COR-L47 (cell line): ENCODE measurements at regions not wholly inside any gene's neighbourhood (a gene's known extent, or its start where the extent isn't known, plus 50 kb on each side); places are given as distances from the start of the nearest gene placed in this dataset.
"Not testable (repeated sequence)": the region's sequence is repeated elsewhere in the genome, so short reads cannot be mapped to it uniquely, and the experiment has no call there.

ENCODE experiments used
- DNase-seq: peaks from one replicate; lab custom pipeline; 2025; lab: John Stamatoyannopoulos, UW

DNA sequence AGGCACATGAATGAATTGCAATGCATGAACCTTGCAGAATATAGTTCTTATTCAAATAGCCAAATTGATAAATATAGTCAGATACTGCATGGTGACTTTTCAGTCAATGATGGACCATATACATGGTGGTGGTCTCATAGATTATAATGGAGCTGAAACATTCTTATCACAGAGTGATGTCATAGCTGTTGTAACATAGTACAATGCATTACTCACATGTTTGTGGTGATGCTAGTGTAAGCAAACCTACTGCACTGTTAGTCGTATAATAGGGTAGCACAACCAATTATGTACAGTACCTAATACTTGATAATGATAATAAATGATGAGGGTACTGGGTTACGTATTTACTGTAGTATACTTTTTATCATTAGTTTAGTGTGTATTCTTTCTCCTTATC, 280.3 kb downstream of the BCAT1 start:
- no peak for DNase-seq

DNA sequence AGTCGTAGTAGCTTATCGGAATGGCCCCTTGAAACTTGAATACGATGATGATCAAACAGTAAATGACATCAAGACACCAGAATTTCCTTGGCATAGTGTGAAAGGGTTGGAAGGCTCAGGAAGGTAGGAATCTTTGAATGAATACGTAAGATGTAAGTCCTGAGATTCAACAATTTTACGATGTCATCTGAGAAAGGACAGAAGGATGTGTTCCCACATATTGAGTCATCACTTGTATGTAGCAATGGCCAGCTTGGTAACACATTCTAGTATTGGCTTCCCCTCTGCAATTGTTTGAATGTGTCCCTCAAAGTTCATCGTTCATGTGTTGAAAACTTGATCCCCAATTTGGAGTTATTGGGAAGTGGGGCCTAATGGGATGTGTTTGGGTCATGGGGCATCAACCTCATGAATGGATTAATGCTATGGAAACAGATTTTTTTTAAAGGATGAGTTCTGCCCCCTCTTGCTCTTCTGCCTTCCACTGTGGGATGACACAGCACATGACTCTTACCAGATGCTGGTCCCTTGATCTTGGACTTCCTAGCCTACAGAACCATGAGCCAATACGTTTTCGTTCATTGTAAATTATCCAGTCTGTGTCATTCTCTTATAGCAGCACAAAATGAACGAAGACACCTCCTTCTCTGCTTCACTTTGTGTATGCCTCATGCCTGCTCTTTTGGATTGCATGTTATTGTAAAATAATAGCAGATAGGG, 284.6 kb downstream of the BCAT1 start:
- DNase-seq, result no peak

DNA sequence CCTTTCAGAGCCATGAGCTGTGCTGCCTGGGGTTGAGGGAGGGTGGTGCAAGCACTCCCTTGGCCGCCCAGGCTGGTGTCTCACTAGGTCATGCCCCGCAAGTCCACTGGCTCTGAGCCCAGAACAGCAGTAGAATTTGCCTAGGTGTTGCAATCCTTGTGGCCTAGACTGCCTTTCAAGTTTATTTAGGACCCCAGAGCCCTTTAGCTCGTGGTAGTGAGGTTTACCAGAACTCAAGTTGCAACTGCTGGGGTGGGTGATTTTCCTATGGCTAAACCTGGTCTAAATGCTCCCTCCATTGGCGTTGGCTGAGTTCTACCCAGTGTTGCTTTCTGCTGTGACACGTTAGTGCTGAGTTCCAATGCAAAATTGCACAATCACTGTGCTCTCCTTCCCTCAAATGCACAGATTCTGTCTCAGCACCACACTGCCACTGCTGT, 287.2 kb downstream of the BCAT1 start:
- DNase-seq, result no peak

DNA sequence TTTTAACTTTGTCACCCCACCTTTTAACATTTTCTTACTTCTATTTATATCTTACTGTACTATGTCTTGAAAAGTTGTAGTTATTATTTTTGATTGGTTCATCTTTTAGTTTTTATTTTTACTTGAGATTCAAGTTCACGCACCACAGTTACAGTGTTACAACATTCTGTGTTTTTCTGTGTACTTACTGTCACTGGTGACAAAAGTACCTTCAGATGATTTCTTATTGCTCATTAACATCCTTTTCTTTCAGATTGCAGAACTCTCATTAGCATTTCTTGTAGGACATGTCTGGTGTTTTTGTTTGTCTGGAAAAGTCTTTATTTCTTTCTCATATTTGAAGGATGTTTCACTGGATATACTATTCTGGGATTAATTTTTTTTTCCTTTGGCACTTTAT, 289.9 kb downstream of the BCAT1 start:
- no peak for DNase-seq

DNA sequence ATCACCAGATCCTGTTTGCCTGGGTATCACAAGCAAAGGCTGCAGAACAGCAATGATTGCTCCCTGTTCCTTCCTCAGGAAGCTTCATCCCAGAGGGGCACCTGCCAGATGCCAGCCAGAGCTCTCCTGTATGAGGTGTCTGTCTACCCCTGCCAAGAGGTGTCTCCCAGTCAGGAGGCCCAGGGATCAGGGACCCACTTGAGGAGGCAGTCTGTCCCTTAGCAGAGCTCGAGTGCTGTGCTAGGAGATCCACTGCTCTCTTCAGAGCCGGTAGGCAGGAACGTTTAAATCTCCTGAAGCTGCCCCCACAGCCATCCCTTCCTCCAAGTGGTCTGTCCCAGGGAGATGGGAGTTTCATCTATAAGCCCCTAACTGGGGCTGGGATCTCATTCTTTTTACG, 294.6 kb downstream of the BCAT1 start:
- DNase-seq, result not testable (repeated sequence)

DNA sequence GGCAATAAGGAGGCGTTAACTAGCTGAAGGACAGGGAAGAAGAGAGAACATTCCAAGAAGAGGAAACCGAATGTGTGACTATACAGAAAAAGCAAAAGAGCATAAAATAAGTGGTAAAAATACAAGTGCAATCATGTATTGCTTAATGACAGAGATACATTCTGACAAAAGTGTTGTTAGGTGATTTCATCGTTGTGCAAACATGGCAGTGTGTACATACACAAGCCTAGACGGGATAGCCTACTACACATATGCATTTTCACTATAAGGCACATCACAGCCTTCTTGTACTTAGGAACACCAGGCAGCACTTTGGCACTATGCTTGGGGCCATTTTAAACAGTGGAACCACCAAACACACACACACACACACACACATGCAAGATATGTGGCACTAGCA, 299.3 kb downstream of the BCAT1 start:
- no peak for DNase-seq

DNA sequence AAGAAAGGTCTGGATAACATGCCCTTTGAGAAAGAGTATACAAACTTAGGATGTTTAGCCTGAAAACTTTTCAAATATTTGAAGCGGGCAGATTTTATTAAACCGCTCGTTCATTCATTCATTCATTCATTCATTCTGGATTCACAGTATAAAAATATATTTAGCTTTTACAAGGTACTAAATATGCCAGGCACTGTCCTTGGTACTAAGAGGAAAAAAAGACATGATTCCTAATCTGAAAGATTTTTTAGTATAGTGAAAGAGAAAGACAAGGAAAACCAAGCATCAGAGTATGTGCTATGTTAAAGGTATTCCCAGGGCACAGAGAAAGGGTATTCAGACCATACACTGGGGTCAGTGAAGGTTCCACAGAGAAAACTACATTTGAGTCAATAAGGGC, 299.7 kb downstream of the BCAT1 start:
- DNase-seq, result no peak

DNA sequence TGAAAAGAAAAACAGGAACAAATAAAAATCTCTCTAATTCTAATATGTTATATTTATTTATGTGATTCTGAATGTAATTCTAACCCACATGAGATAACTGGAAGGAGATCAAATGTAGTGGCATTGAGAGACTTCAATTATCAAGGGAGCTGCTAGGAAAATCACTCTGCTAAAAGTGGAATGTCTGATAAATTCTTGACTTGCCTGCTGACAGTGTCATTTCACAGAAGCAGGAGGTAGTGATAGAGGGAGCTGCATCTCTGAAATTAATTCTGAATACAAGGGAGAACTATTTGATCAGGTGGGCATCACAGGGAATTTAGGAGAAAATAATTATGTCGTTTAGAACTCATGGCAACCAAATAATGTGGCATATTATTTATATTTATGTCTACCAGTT, 303.6 kb downstream of the BCAT1 start:
- DNase-seq, result no peak

DNA sequence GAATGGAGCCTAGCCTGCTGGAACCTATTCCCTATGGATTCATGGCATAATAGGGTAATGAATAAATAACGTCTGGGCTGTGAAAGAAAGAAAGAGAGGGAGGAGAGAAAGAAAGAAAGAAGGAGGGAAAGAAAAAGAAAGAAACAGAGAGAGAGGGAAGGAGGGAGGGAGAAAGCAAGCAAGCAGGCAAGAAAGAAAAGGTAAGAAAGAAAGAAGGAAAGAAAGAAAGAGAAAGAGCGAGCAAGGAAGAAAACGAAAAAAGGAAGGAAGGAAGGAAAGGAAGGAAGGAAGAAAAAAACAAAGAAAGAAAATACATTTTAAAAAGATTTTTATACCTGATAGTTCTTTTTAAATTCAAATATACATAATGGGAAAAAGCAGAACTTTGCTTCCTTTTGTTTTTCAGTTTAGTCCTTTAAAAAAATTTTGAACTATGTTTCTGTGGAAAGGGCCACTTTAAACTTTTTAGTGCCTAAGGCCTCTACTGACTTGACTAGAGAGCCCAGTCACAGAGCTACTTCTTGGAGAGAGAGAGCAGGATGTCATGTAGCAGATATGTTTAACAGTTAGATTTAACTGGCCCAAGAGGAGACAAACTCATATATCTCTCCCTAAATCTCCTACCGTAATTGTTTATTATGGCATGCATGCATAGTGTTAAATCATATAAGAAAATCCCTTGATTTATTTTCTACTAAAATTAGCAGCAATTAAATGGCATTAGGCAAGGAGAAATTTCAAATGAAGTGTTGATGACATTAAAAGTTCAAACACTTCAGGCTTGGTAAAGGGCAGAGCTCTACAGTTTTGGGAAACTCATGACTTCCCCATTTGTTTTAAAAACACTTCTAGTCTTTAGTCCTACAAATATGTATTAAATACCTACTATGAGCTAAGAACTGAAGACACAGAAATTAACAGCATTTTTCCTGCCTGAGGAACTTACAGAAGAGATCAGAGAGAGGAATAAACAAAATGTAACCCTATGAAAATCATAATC, 305.5 kb downstream of the BCAT1 start:
- DNase-seq, result no peak

DNA sequence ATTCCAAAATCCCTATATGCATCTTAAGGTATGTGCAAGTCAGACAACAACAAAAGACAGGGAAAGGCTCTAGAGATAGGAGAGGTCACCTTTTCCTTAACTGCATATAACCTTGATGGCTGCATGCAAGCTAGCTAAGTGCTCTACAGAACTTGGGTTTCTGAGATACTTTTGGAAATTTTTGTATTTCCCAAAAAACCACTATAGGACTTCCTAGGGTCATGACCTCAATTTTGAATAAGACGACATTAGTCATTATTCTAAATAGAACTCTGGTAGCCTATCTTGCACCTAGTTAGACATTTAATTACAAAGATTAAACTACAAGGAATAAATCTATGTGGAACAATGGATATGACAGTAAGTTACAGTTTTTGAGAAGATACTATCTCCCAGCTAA, 309.3 kb downstream of the BCAT1 start:
- no peak for DNase-seq

DNA sequence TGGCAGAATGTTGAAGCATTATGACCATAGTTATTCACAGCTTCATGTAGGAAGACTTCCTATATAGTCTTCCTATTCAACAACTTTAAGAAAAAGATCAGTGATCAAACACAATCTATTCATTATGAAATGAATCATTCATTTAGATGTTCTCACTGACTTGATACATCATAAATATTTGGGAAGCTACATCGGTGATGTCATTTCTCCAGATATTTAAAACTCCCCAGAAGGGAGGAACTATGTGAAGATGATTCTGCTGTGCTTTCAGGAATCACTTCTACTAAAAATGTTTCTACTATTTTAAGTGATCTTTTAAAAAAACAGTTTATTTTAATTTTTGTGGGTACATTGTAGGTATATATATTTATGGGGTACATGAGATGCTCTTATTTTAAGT, 316.4 kb downstream of the BCAT1 start:
- DNase-seq, result no peak

DNA sequence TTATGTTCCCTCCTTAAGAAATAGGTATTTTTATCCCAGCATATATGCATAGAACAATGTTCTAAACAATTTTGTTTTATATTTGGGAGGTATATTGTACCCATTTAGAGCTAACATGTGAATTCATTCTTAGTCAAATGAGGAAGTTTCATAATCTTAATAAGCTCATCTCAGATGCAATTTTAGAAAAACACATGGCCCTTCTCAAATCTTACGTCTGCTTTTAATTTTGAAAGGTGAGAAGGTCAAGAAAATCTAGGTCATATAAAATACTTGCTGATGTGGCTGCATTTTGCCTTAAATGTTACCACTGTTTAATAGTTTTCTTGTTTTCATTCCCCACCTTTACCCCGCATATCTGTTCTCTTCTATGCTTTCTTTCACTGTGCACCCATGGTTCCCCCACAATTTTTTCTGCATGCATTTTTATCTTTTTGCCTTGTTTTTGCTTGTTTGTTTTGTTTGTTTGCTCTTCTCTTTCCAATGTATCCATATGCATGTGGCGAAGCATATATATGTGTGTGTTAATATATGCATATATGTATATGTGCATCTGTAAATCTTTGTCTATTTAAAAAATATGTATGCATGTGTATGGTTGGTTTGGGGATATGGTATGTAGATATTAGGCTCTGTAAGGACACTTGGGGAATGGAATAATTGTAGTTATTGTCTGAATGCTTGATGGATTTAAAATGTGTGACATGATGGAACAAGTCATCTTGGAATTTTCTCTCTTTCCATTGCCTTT, 317.1 kb downstream of the BCAT1 start:
- DNase-seq, result no peak

DNA sequence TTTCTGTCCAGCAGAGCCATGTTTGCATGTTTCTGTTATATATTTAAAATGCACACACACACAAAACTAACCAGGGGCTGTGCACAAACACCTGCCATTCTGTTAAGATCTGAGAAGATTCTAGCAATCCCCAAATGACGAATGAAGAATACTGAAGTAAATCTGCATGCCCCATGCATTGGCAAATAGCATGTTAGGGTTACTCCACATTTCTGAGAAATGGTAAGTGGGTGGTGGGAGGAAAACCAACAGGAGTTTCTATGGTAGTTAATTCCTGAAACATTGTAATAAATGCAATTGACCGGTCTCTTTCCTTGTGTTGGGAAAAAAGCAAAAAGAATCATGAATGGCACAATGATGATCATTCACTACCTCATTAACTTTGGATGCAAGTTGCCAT, 318.0 kb downstream of the BCAT1 start:
- no peak for DNase-seq

DNA sequence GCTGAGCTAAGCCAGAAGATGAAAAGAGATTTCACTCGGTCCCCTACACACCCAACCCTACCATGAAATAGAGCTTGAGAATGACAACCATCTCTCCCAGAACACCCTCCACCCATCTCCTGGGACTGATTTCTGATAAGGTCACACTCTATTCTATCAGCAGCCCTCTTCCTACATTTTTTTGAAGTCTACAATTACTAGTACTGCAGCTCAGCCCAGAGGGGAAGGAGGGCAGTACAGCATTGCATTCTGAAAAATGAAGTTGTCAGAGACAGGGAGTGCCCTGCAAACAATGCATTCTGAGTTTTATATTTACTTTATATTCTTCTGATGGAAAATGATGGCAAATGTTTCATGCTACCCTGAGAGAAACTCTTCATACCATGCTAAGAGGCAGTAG, 318.5 kb downstream of the BCAT1 start:
- DNase-seq, result no peak

DNA sequence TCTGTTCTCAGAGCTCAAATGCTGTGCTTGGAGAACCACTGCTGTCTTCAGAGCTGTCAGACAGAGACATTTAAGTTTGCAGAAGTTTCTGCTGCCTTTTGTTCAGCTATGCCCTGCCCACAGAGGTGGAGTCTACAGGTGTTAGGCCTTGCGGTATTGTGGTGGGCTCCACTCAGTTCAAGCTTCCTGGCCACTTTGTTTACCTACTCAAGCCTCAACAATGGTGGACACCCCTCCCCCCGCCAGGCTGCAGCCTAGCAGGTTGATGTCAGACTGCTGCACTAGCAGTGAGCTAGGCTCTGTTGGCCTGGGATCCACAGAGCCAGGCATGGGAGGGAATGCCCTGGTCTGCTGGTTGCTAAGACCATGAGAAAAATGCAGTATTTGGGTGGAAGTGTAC, 323.8 kb downstream of the BCAT1 start:
- no peak for DNase-seq

DNA sequence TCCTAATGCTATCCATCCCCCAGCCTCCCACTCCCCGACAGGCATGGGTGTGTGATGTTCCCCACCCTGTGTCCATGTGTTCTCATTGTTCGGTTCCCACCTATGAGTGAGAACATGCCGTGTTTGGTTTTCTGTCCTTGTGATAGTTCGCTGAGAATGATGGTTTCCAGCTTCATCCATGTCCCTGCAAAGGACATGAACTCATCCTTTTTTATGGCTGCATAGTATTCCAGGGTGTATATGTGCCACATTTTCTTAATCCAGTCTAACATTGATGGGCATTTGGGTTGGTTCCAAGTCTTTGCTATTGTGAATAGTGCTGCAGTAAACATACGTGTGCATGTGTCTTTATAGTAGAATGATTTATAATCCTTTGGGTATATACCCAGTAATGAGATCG, 328.9 kb downstream of the BCAT1 start:
- DNase-seq, result not testable (repeated sequence)

DNA sequence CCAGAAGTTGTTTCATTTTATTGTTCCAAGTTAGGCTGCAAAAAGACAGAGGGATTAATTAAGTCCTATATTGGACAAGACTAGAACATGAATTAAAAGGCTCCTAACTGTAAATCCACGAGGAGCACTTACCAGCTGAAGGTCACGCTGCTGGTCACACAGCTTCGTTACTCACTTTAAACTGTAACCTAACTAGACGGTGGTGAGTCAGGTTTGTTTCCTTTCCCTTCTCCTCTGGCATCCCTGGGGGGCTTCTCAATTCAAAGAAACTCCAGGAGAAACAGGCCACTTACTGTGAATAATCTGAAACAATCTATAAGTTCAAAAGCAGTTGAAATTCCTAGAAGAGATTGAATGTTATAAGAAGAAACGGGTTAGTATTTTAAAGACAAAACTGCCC, 331.4 kb downstream of the BCAT1 start:
- no peak for DNase-seq

DNA sequence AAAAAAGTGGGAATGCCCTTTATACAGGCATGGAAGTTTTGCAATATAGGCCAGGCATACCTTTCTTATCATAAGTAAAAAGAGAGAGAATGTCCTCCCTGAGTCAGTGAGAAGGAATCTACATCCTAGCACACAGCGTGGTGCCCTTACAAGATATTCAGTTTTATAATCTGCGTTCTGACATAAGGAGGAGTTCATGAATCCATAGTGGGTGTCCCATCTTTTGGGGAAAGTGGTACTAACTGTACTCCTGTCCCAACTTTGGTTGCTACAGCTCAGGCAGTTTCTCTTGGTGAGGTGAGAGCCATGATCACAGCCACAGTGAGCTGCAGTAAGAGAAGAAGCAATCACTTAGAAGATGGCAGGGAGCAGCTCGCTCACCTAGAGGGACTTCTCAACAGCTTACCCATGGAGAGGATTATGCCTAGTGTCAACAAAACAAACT, 332.9 kb downstream of the BCAT1 start:
- no peak for DNase-seq

DNA sequence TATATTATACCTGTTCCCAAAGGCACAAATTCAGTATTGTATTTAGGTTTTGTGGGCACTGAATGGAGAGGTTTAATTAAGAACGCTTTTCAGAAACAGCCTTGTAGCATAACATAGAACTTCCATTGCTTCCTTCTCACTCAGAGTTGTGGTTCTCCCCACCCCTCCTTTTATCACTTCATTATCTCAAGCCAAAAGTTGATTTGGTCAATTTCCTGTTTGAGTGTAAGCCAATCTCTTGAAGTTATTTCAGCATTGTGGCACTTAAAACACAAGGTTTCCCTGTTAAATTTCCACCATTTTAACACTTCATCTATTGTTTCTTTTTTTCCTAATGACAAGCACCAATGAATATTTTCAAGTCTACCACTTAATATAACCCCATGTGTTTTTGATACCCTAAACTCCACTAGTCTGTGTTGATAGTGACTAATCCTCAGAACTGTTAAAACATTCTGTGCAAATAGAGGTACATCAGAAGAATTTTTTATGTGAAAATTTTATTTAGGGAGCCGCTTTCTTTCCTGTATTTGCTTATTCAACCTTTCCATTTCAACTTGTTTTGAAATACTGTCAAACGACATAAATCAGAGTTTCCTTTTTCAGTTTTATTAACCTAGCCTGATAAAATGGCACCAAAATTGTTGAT, 340.1 kb downstream of the BCAT1 start:
- no peak for DNase-seq

DNA sequence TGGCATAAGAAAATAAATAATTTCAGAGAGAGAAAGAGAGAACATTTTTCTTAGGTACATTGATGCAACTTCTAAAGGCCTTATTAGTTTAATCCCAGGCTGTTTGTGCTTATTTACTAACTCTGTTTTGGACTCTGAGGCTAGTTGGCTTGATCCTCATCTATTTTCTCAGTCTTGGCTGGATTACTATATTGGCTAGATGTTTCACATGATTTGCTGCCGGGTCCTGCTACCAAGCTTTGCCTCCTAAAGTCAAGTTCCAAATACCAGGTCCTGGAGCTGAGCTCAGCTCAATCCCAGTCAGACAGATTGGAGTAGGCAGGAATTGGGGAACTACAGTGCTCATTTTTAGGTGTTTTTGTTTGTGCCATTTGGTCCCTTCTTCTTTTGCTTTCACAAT, 340.8 kb downstream of the BCAT1 start:
- no peak for DNase-seq

DNA sequence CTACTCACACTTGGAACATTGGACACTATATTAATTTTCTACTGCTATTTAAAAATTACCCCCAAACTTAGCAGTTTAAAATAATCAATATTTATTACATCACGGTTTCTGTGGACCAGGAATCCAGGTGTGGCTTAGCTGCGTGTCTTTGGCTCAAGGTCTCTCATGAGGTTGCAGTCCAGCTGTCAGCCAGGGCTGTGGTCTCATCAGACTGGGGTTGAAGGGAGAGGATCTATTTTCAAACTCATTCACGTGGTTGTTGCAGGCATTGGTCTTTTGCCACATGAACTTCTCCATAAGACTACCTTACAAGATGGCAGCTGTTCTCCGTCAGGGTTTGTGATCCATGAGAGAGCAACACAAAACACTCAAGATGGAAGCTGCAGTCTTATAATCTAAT, 343.0 kb downstream of the BCAT1 start:
- DNase-seq, result no peak

DNA sequence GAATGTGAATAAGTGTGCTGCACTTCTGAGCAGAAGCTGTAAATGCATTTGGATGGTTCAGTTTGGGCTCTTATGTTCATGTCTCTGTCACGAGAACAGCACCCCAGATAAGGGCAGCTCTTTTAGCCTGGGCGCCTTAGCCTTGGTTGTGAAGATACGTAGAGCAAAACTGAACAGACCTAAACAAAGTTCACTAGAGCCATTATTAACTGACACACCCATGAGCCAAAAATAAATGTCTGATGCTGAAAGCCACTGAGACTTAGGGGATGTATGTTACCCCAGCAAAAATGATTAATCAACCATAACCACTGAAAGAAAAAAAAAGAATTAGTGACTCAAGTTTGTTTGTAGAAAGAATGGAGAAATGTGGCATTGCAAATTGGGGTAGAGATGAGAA, 343.4 kb downstream of the BCAT1 start:
- DNase-seq, result no peak
